Mononuclear cell (primary cell): ENCODE measurements at regions not wholly inside any gene's neighbourhood (a gene's known extent, or its start where the extent isn't known, plus 50 kb on each side); places are given as distances from the start of the nearest gene placed in this dataset.
"Not testable (repeated sequence)": the region's sequence is repeated elsewhere in the genome, so short reads cannot be mapped to it uniquely, and the experiment has no call there.

Source experiments
- H3K27me3 ChIP-seq: 2 replicates; pipeline ENCODE4 v1.6.0; 2011; ENCODE audit warnings: low read length, control low read depth; ENCODE audit not compliant: insufficient read depth
- H3K4me1 ChIP-seq: 2 replicates; pipeline ENCODE4 v1.5.1; 2011; ENCODE audit warnings: mild to moderate bottlenecking, low read length, control low read depth; ENCODE audit not compliant: insufficient read depth
- H3K4me3 ChIP-seq: 2 replicates; pipeline ENCODE4 v1.5.1; 2011; ENCODE audit warnings: mild to moderate bottlenecking, low read length, moderate library complexity
- H3K9me3 ChIP-seq: 2 replicates; pipeline ENCODE4 v1.5.1; 2011; ENCODE audit warnings: low read depth, mild to moderate bottlenecking, control low read depth, low read length

DNA sequence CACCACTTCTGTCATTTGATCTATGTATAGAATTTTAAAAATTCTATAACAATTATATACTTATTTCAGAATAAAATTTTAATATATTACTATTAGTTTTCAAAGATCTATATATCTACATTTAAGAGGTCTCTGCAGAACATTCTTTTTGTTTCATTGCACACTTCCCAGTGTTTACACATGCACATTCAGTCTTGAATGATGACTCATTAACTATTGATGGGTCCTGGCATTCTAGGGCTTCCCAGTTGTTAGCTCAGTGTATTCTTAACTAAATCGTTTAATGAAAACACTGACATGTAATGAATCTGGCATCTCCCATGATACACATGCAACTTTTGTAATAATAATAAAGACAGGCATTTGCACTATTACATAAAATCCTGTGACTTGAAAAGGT lies 324.6 kb downstream of the KLF12 start:
- H3K4me1 ChIP-seq, result no peaks in the 10 kb centered on the region
- no peaks in the 10 kb centered on the region for H3K9me3 ChIP-seq
- H3K27me3 ChIP-seq, result no peaks in the 10 kb centered on the region
- H3K4me3 ChIP-seq, result no peak overlapping the region

DNA sequence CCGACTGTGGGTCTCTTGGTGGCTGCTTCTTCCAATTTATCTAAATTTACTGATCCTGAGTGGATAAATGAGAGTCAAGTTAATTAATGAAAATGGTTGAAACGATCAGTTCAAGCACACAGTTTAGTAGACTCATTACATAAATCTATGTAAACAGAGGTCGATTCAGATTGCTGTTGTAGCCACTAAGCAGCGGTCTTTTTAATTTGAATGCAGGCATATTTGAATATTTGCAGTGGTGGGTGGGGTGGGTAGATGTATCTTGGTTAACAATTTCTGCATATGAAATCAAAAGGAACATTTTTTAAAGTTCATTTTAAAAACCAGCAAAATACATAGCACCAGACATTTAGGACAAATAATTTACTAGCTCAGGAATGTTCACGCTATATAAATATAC lies 325.9 kb downstream of the KLF12 start:
- no peaks in the 10 kb centered on the region for H3K27me3 ChIP-seq
- no peak overlapping the region for H3K4me3 ChIP-seq
- no peaks in the 10 kb centered on the region for H3K9me3 ChIP-seq
- no peaks in the 10 kb centered on the region for H3K4me1 ChIP-seq

DNA sequence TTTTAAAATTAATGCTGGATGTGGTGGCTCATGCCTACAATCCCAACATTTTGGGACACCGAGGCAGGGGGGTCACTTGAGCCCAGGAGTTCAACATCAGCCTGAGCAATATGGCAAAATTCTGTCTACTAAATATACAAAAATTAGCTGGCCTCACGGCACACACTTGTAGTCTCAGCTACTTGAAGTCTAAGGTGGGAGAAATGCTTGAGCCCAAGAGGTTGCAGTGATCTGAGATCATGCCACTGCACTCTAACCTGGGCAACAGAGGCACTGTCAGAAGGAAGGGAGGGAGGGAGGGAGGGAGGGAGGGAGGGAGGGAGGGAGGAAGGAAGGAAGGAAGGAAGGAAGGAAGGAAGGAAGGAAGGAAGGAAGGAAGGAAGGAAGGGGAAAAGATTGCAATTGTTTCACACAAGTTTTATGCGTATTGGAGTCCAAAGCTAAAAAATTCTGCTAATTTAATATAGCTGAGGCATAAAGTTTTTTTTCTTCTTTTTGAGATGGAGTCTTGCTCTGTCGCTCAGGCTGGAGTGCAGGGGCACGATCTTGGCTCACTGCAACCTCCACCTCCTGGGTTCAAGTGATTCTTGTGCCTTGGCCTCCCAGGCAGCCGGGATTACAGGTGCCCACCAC lies 328.8 kb downstream of the KLF12 start:
- H3K4me3 ChIP-seq, H3K27me3 ChIP-seq, H3K4me1 ChIP-seq, H3K9me3 ChIP-seq: not testable (repeated sequence)

DNA sequence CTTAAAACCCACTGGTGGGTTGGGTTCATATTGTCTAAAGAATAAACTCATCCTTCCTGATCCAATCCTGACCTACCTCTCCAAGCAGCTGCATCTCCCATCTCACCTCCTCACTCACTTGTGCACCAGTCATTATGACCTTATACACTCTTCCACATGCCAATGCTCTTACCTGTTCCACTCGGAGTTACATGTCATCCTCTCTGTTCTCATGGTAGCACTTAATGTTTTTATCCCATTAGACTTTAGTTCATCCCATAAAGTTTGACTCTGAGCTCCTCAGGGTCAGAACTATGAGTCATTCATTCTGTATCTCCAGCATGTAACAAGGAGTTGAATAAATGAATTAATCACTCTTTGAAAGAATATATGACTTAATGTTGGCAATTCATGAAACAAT lies 330.2 kb downstream of the KLF12 start:
- no peaks in the 10 kb centered on the region for H3K27me3 ChIP-seq
- no peak overlapping the region for H3K4me3 ChIP-seq
- H3K9me3 ChIP-seq, result no peaks in the 10 kb centered on the region
- no peaks in the 10 kb centered on the region for H3K4me1 ChIP-seq

DNA sequence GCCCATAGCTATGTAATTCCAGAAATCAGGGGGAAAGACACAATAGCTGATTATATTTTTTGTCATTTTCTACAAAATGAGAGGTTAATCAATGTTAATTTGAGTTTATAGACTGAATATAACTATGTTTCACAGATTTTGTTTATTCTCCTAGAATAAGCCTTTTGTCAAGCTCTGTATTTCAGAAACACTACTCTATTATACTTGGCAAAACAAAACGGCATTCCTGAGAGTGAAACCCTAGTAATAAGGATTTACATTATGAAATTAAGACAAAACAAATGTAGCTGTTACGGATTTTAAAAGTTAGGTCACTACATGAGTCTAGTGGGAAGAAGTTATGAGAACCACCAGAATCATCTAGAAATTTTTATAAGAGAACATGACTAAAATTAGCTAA lies 334.2 kb downstream of the KLF12 start:
- no peaks in the 10 kb centered on the region for H3K9me3 ChIP-seq
- H3K4me3 ChIP-seq, result no peak overlapping the region
- H3K27me3 ChIP-seq, result no peaks in the 10 kb centered on the region
- no peaks in the 10 kb centered on the region for H3K4me1 ChIP-seq

DNA sequence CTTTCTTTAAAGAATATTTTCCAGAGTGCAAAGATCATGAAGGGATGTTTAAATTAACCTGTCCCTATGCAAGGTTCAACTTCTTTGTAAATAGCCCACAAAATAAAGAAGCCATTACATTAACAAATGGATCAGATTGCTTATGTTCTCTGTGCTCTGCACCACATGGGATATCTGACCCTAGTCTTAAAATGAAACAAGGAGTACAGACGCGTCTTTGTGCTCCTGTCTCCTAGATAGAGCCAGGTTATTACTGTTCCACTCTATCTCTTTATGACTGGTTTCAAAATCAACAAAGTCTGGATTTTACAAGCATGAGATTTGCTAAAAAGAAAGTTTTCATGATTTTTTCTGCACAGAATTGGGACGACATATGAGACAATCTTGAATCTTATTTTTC lies 339.4 kb downstream of the KLF12 start:
- no peaks in the 10 kb centered on the region for H3K9me3 ChIP-seq
- H3K27me3 ChIP-seq, result no peaks in the 10 kb centered on the region
- no peaks in the 10 kb centered on the region for H3K4me1 ChIP-seq
- H3K4me3 ChIP-seq, result no peak overlapping the region

DNA sequence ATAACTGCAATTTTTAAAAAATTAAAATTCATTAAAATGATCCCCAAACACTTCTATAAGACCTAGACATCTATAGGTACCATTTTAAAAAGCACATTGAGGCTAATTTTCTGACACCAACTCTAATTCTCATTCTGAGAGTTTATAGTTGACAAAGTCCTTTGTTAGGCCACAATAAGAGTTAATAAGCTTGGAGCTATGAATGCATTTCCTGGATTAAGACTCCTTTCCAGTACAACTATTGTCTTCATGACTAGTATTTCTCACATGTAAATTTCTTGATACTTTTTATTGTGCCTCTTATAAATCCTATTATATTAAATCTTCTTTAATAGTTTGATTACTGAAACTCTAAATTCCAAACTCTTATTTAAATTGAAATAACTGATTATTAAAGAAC lies 340.8 kb downstream of the KLF12 start:
- Histone ChIP-seq H3K27me3 (no peaks in the 10 kb centered on the region), H3K9me3 (no peaks in the 10 kb centered on the region), H3K4me3 (no peak overlapping the region), H3K4me1 (no peaks in the 10 kb centered on the region)

DNA sequence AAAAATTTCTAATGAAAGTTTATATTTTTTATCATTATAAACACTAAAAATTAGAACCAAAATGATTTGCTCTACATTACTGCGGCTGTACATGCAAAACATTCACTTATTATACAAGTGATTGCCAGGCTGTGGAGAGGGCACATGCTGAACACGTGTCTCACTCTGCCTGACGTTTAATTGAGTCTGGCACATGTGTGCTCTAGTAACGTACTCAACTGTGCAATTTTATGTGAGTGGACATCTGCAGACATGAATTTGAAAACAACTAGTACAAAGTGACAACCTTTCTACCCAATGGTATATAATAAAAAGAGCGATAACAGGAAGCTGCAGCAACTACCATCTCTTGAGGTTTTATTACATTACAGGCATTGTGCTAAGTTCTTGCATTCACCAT lies 341.4 kb downstream of the KLF12 start:
- no peaks in the 10 kb centered on the region for H3K4me1 ChIP-seq
- no peaks in the 10 kb centered on the region for H3K9me3 ChIP-seq
- no peaks in the 10 kb centered on the region for H3K27me3 ChIP-seq
- no peak overlapping the region for H3K4me3 ChIP-seq

DNA sequence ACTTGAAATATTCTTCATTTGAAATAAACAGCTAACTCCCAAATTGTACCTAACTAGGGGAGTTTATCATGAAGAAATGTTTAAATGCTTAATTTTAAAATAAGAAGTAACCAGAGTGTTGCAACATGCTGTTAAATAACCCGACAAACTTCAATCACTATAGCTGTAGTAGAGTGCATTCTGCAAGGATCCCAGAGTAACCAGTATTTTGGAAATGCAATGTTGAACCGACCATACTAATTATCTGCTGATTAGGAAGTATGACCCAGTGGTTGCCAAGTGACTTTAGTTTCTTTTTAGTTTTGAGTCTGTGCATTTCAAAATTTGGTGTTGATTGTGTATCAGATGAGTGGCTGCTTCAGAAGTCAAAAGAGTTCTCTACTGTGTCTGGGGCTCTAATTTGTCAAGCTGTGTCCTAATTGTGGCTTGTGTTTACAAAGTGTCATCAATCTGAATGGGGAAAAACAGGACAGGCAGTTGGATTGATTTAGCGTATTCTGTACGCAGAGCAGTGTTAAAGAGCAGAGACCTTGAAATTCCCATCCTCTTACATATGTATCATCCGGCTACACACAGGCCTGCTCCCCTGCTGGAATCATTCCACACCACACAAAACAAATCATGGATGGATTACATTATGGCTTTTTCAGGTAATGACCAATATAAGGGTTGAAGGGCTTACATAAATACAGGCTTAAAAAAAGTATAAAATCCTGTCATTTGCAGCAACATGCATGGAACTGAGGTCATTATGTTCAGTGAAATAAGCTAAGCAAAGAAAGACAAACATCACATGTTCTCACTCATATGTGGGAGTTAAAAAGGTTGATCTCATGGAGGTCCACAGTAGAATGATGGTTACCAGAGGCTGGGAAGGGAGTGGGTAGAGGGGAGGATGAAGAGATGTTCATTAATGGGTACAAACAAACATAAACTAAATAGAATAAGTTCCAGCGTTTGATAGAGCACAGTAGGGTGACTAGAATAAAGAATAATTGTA lies 351.5 kb downstream of the KLF12 start:
- Histone ChIP-seq H3K4me3 (no peak overlapping the region), H3K27me3 (no peaks in the 10 kb centered on the region)

DNA sequence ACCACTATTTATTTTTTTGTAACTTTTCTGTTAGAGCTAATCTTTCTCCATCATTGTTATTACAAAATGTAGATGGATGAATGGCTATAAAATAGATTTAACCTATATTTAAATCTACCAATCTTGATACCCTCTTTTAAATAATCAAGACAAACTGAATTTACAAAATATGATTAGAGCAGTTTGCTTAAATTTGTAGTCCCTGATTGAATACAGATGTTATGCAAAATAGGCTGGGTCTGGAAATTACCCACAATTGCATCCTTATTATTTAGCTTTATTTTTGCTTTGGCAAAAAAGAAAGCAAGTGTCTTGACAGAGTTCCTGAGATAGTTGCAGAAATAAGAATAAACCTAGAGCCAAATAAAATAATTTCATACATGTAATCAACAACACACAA lies 352.8 kb downstream of the KLF12 start:
- H3K4me1 ChIP-seq, result no peaks in the 10 kb centered on the region

More for the DNA sequence above, 351.5 kb downstream of the KLF12 start:
- H3K4me1 ChIP-seq, result no peaks in the 10 kb centered on the region
- no peaks in the 10 kb centered on the region for H3K9me3 ChIP-seq

DNA sequence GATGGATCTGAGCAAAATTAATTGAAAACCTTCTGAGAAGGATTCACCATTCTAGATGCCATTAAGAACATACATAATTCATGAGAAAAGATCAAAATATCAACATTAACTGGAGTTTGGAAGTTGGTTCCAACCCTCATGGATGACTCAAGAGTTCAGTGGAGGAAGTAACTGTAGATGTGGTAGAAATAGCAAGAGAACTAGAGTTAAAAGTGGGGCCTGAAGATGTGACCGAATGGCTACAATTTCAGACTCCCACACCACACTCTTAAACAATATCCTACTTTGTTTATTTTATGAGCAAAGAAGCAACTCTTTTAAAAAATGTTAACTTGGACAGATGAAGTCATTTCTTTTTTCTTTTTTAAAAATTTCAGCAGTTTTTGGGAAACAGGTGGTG lies 354.3 kb downstream of the KLF12 start:
- no peak overlapping the region for H3K4me3 ChIP-seq
- H3K9me3 ChIP-seq, result no peaks in the 10 kb centered on the region
- H3K4me1 ChIP-seq, result no peaks in the 10 kb centered on the region
- no peaks in the 10 kb centered on the region for H3K27me3 ChIP-seq

More for the DNA sequence above, 352.8 kb downstream of the KLF12 start:
- Histone ChIP-seq H3K27me3 (no peaks in the 10 kb centered on the region), H3K4me3 (no peak overlapping the region), H3K9me3 (no peaks in the 10 kb centered on the region)

DNA sequence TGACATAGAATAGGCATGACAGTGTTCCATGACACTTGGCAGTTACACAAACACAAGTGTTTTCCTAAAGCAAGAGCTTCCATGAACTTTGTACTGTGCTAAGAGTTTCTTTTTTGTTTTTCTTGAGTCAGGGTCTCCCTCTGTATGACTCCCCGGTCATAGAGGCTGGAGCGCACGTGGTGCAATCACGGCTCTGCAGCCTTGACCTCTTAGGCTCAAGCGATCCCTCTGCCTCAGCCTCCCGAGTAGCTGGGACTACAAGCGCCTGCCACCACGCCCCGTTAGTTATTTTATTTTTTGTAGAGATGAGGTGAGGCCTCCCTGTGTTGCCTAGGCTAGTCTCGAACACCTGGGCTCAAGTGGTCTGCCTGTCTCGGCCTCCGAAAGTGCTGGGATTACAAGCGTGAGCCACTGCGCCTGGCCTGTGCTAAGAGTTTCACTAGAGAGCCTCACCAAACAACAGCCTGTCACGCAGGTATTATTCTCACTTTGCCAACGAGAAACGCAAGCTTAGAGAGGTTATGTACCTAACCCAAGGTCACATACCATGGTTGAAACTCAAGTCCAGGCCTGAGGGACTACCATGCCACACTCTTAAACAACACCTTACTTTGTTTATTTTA lies 355.9 kb downstream of the KLF12 start:
- Histone ChIP-seq H3K4me3 (no peak overlapping the region), H3K4me1 (no peaks in the 10 kb centered on the region), H3K9me3 (no peaks in the 10 kb centered on the region)

DNA sequence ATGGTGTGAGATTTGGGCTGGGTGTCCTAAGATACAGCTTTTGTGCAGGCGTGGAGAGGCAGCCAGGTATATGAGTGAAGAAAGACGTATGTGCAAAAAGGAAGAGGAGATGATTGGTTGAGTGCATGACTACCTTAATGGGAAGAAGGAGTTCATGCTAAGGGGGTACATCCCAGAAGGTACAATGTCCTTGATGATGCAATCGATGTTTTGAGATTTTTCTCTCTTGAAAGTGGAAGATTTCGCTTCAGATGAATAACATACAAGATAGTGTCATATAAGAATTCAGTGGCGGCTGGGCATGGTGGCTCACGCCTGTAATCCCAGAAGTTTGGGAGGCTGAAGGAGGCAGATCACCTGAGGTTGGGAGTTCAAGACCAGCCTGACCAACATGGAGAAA lies 357.1 kb downstream of the KLF12 start:
- Histone ChIP-seq H3K9me3 (no peaks in the 10 kb centered on the region), H3K27me3 (no peaks in the 10 kb centered on the region)

More for the DNA sequence above, 355.9 kb downstream of the KLF12 start:
- no peaks in the 10 kb centered on the region for H3K27me3 ChIP-seq

DNA sequence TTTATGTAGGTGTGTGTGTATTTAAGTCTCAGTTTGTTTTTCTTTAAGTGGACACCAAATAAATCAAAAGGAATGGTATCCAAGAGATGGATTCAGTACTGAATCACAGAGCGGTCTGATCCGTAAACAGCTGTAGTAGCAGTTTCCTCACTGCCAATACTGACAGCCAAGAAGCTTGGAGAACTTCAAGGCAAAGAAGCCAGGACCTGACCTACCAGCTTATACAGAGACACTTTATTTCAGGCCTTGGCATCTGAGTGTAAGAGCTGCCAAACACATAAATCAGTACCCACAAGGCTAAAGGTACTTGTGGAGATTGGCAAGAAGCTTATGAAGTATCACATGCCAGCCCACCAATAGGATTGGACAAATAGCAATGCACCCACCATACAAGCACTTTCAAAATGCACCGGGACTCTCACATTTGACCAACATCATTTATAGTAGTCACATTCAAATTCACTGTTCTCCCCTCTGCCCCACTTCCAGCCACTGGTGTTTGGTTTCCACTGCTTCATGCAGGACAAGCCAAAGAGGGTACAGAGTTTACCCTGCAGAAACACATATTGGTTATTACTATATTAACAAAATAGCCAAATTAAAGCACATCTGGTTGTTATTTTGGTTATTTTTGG lies 357.9 kb downstream of the KLF12 start:
- H3K4me3 ChIP-seq, result no peak overlapping the region
- no peaks in the 10 kb centered on the region for H3K27me3 ChIP-seq
- H3K9me3 ChIP-seq, result no peaks in the 10 kb centered on the region
- no peaks in the 10 kb centered on the region for H3K4me1 ChIP-seq

More for the DNA sequence above, 357.1 kb downstream of the KLF12 start:
- no peaks in the 10 kb centered on the region for H3K4me1 ChIP-seq
- H3K4me3 ChIP-seq, result no peak overlapping the region

DNA sequence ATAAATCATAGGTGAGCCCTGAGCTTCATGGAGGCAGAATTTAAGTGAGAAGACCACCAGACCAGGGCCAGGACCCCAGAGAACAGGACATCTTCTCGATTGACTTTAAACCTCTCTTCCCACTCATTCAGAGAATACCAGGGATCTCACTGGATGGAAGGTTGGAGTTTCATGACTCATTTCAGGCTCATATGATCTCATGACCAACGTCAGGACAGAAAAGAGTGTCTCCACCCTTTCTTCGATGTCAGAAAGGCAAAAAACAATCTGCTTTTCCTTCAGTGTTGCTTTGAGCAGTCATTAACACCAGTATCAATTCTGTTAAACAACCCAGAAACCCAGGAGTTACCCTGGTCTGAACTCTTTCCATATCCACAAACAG lies 361.0 kb downstream of the KLF12 start:
- Histone ChIP-seq H3K9me3 (no peaks in the 10 kb centered on the region), H3K4me3 (no peak overlapping the region), H3K4me1 (no peaks in the 10 kb centered on the region), H3K27me3 (no peaks in the 10 kb centered on the region)
